MM.1S (cell line): ENCODE measurements at regions not wholly inside any gene's neighbourhood (a gene's known extent, or its start where the extent isn't known, plus 50 kb on each side); places are given as distances from the start of the nearest gene placed in this dataset.
"Not testable (repeated sequence)": the region's sequence is repeated elsewhere in the genome, so short reads cannot be mapped to it uniquely, and the experiment has no call there.

Experiments
- DNase-seq: peaks from one replicate; pipeline ENCODE4 v3.0.0-alpha.2; 2015
- H2AFZ ChIP-seq: fragments of 300-600 bp; sonication (generic); 2 replicates; pipeline ENCODE4 v1.6.0; 2016; ENCODE audit warnings: antibody characterized with exemption, low read length
- H3F3A ChIP-seq: fragments of 300-600 bp; sonication (generic); 2 replicates; pipeline ENCODE4 v1.6.1; 2016; ENCODE audit warnings: mild to moderate bottlenecking, antibody characterized with exemption, low read length, moderate library complexity, mixed read lengths; ENCODE audit not compliant: insufficient read depth
- H3K27ac ChIP-seq: fragments of 300-600 bp; sonication (generic); 2 replicates; pipeline ENCODE4 v1.5.1; 2016; ENCODE audit warnings: mild to moderate bottlenecking, low read length
- H3K27me3 ChIP-seq: fragments of 300-600 bp; sonication (generic); replicated peaks from 2 replicates; pipeline ENCODE4 v1.6.0; 2016; ENCODE audit warnings: low read length; ENCODE audit not compliant: insufficient read depth
- H3K36me3 ChIP-seq: fragments of 300-600 bp; sonication (generic); replicated peaks from 2 replicates; pipeline ENCODE4 v1.6.1; 2016; ENCODE audit warnings: mild to moderate bottlenecking, low read length, mixed read lengths; ENCODE audit not compliant: insufficient read depth
- H3K4me1 ChIP-seq: fragments of 300-600 bp; sonication (generic); 2 replicates; pipeline ENCODE4 v1.6.1; 2016; ENCODE audit warnings: low read length, mixed read lengths
- H3K4me2 ChIP-seq: fragments of 300-600 bp; sonication (generic); 2 replicates; pipeline ENCODE4 v1.6.0; 2016; ENCODE audit warnings: low read depth, low read length
- H3K4me3 ChIP-seq: fragments of 300-600 bp; sonication (generic); 2 replicates; pipeline ENCODE4 v1.5.1; 2016; ENCODE audit warnings: low read length, mixed read lengths
- H3K79me2 ChIP-seq: fragments of 300-600 bp; sonication (generic); 2 replicates; pipeline ENCODE4 v1.6.1; 2016; ENCODE audit warnings: mixed run types, low read length, mixed read lengths
- H3K9ac ChIP-seq: fragments of 300-600 bp; sonication (generic); 2 replicates; pipeline ENCODE4 v1.6.1; 2016; ENCODE audit warnings: low read length, mixed read lengths
- H3K9me2 ChIP-seq: fragments of 300-600 bp; sonication (generic); replicated peaks from 2 replicates; pipeline ENCODE4 v1.6.1; 2016; ENCODE audit warnings: mild to moderate bottlenecking, low read length, mixed read lengths; ENCODE audit not compliant: insufficient read depth
- H3K9me3 ChIP-seq: fragments of 300-600 bp; sonication (generic); replicated peaks from 2 replicates; pipeline ENCODE4 v1.6.1; 2016; ENCODE audit warnings: mild to moderate bottlenecking, low read length, mixed read lengths; ENCODE audit not compliant: insufficient read depth
- H4K20me1 ChIP-seq: fragments of 300-600 bp; sonication (generic); 2 replicates; pipeline ENCODE4 v1.6.1; 2016; ENCODE audit warnings: mild to moderate bottlenecking, low read length, moderate library complexity, mixed read lengths; ENCODE audit not compliant: insufficient read depth
- EZH2 ChIP-seq: fragments of 300-600 bp; sonication (generic); optimal IDR thresholded peaks from 2 replicates; pipeline ENCODE3; 2017; ENCODE audit warnings: low read depth, mild to moderate bottlenecking, antibody characterized with exemption, low read length, mixed read lengths
- EZH2phosphoT487 ChIP-seq: fragments of 300-600 bp; sonication (generic); IDR thresholded peaks from 2 replicates; pipeline ENCODE4 v1.6.1; 2018; ENCODE audit warnings: antibody characterized with exemption, low read length
- TF ChIP-seq, protein P1 (sequence below): fragments of 300-600 bp; sonication (generic); IDR thresholded peaks from 2 replicates; pipeline ENCODE4 v1.5.1; 2016; ENCODE audit warnings: antibody characterized with exemption, low read length, mixed read lengths

DNA sequence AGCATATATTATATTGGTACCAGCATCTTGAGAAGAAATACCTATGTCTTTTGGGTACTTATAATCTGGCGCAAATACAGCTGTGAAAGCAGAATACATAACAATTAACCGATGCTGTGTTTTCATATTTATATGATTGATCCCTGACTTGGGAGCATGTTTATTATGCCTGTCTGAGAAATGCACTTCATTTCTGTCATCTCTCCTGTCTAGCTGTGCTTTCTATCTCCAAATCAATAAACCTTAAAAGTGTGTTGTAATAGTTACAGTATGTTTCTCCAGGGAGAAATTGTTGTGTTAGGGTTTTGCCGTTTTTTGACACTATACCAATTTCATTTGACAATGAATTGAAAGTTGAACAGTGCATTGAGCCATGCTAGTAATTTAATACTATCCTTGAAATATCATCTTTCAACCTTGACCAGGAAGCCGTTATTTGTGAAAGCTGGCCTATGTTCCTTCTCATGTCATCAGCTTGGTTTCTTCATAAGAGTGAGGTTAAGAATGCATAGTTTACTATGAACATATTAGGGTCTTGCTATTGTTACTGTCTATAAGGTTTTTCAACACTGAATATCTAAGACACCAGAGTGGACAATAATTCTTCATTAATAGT is 206.2 kb upstream of the PCDH18 start:
- no peaks in the 10 kb centered on the region for H3K4me1 ChIP-seq
- no peaks in the 10 kb centered on the region for H3K9me2 ChIP-seq
- no peaks in the 10 kb centered on the region for H3K27me3 ChIP-seq
- DNase-seq: no peak
- no peaks in the 10 kb centered on the region for H3F3A ChIP-seq
- H3K4me2 ChIP-seq: no peak overlapping the region
- H3K9me3 ChIP-seq: no peaks in the 10 kb centered on the region
- no peaks in the 10 kb centered on the region for H3K36me3 ChIP-seq
- no peaks in the 10 kb centered on the region for H4K20me1 ChIP-seq
- no peak overlapping the region for H3K27ac ChIP-seq
- TF ChIP-seq EZH2: no peak
- TF ChIP-seq EZH2phosphoT487: no peak
- TF ChIP-seq, protein P1, sequence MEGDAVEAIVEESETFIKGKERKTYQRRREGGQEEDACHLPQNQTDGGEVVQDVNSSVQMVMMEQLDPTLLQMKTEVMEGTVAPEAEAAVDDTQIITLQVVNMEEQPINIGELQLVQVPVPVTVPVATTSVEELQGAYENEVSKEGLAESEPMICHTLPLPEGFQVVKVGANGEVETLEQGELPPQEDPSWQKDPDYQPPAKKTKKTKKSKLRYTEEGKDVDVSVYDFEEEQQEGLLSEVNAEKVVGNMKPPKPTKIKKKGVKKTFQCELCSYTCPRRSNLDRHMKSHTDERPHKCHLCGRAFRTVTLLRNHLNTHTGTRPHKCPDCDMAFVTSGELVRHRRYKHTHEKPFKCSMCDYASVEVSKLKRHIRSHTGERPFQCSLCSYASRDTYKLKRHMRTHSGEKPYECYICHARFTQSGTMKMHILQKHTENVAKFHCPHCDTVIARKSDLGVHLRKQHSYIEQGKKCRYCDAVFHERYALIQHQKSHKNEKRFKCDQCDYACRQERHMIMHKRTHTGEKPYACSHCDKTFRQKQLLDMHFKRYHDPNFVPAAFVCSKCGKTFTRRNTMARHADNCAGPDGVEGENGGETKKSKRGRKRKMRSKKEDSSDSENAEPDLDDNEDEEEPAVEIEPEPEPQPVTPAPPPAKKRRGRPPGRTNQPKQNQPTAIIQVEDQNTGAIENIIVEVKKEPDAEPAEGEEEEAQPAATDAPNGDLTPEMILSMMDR: no peak
- H3K79me2 ChIP-seq: no peaks in the 10 kb centered on the region
- no peak overlapping the region for H3K9ac ChIP-seq
- no peak overlapping the region for H3K4me3 ChIP-seq
- H2AFZ ChIP-seq: no peak overlapping the region

DNA sequence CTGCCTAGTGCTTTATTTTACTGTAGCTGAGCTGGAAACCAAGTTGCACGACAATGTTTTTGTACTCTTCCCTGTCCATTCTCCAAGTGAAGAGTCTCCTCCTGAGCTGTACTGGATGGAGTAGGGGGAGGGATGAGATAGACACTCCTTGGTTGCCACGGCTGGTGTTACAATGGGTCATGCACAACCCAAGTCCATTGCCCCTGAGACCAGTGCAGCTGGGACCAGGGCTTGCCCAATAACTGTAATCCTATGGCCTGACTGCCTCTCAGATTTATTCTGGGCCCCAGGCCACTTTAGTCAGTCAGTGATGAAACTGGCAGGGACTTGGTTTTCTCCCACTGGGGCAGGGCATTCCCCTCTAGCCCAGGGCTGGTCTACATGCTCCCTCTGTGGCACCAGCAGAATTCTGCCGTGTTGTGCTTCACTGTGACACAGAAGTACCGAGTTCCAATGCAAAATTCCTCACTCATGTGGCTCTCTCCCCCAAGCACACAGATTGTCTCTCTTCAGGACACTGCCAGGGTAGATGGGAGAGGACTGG is 203.3 kb upstream of the PCDH18 start:
- no peaks in the 10 kb centered on the region for H3K79me2 ChIP-seq
- TF ChIP-seq EZH2: no peak
- TF ChIP-seq EZH2phosphoT487: no peak
- no peaks in the 10 kb centered on the region for H3K9me3 ChIP-seq
- H3K4me2 ChIP-seq: no peak overlapping the region
- H4K20me1 ChIP-seq: no peaks in the 10 kb centered on the region
- H3K27me3 ChIP-seq: no peaks in the 10 kb centered on the region
- no peaks in the 10 kb centered on the region for H3F3A ChIP-seq
- H3K4me3 ChIP-seq: no peak overlapping the region
- no peaks in the 10 kb centered on the region for H3K36me3 ChIP-seq
- no peak overlapping the region for H2AFZ ChIP-seq
- no peak overlapping the region for H3K27ac ChIP-seq
- DNase-seq: no peak
- no peaks in the 10 kb centered on the region for H3K9me2 ChIP-seq
- no peaks in the 10 kb centered on the region for H3K4me1 ChIP-seq
- no peak overlapping the region for H3K9ac ChIP-seq

DNA sequence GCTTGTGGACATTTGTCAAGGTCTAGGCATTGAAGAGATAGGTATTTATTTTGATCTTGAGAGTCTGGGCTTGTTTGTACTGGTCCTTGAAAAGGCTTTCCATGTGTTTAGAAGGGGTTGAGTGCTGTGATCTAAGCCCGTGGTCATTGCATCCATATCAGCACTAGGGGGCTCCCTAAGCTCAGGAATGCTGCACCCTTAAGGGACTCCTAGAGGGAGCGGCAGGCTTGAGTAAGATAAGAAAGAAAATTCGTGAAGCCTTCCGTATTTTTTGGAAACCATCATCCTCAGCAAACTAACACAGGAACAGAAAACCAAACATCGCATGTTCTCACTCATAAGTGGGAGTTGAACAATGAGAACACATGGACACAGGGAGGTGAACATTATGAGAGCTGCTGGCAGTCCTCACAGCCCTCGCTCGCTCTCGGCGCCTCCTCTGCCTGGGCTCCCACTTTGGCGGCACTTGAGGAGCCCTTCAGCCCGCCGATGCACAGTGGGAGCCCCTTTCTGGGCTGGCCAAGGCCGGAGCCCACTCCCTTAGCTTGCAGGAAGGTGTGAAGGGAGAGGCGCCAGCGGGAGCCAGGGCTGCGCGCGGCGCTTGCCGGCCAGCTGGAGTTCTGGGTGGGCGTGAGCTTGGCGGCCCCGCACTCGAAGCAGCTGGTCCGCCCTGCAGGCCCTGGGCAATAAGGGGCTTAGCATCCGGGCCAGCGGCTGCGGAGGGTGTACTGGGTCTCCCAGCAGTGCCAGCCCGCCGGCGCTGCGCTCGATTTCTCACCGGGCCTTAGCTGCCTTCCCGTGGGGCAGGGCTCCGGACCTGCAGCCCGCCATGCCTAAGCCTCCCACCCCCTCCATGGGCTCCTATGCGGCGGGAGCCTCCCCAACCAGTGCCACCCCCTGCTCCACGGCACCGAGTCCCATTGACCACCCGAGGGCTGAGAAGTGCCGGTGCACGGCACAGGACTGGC is 201.2 kb upstream of the PCDH18 start:
- H4K20me1 ChIP-seq, H2AFZ ChIP-seq, H3K4me2 ChIP-seq, H3K27ac ChIP-seq, H3K4me3 ChIP-seq, H3K79me2 ChIP-seq, H3K4me1 ChIP-seq, H3K9me3 ChIP-seq, H3K36me3 ChIP-seq, H3K9ac ChIP-seq, H3F3A ChIP-seq, H3K9me2 ChIP-seq, H3K27me3 ChIP-seq: not testable (repeated sequence)
- peak; percentile 48 for DNase-seq
- TF ChIP-seq, protein P1: peak; percentile 60
